GM13976 (cell line): ENCODE measurements at regions not wholly inside any gene's neighbourhood (a gene's known extent, or its start where the extent isn't known, plus 50 kb on each side); places are given as distances from the start of the nearest gene placed in this dataset.

Source experiments
- DNase-seq: peaks from one replicate; pipeline ENCODE4 v3.0.0; 2012; ENCODE audit warnings: low spot score
- CTCF ChIP-seq: IDR thresholded peaks from 2 replicates; pipeline ENCODE4 v1.5.1; 2012; ENCODE audit warnings: borderline replicate concordance, mild to moderate bottlenecking; ENCODE audit not compliant: insufficient read depth; ENCODE audit errors: extremely low read depth, missing control alignments, control extremely low read depth
- in situ Hi-C: fragments of 300-500 bp; cut with MboI; formaldehyde crosslinking; loops from one replicate; pipeline ENCODE4 v1.12.0; 2022; ENCODE audit warnings: low sequenced_read_pairs, mixed read lengths, inconsistent platforms; ENCODE audit not compliant: unreplicated experiment

- in situ Hi-C loops, result no loop called here
- no peak for TF ChIP-seq CTCF
- DNase-seq, result no peak
These were observed 228.0 kb downstream of the MID1IP1 start for GRCh38 chrX:39029221-39029620.

GRCh38 chrX:39030636-39031035 lies 229.4 kb downstream of the MID1IP1 start:
- in situ Hi-C loops, result no loop called here
- no peak for DNase-seq
- TF ChIP-seq CTCF, result no peak

DNA sequence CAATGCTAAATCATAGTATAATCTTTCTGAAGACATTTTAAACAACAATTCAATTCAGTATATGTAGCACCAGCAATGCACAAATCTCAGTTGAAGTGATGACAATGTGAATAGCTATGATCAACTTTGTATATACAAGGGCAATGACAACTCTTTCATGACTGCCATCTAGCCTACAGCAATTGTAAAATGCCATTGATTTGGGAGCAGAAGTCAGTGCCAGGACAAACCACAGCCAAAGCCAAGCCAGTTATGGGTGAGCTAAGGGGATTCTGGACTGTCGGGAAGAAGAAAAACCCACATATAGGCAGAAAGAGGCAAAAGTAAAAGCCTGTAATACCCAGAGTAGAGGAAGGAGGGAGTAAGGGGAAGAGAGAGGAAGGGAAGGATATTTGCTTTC lies 238.6 kb downstream of the MID1IP1 start:
- in situ Hi-C loops, result no loop called here
- DNase-seq, result no peak
- no peak for TF ChIP-seq CTCF

- DNase-seq, result no peak
- no peak for TF ChIP-seq CTCF
- in situ Hi-C loops, result no loop called here
These were observed 242.7 kb downstream of the MID1IP1 start for GRCh38 chrX:39043838-39044550.

GRCh38 chrX:39047174-39047573 lies 245.9 kb downstream of the MID1IP1 start:
- in situ Hi-C loops, result no loop called here
- no peak for DNase-seq

GRCh38 chrX:39049975-39050374 lies 248.7 kb downstream of the MID1IP1 start:
- DNase-seq, result no peak
- no peak for TF ChIP-seq CTCF
- in situ Hi-C loops, result no loop called here

More at GRCh38 chrX:39047174-39047573, 245.9 kb downstream of the MID1IP1 start:
- no peak for TF ChIP-seq CTCF
